Peyer's patch (tissue), 4 donors: ENCODE measurements at regions not wholly inside any gene's neighbourhood (a gene's known extent, or its start where the extent isn't known, plus 50 kb on each side); places are given as distances from the start of the nearest gene placed in this dataset.
"Not testable (repeated sequence)": the region's sequence is repeated elsewhere in the genome, so short reads cannot be mapped to it uniquely, and the experiment has no call there.

Source experiments
- DNase-seq, 3 donors: peaks; one replicate each; pipeline ENCODE4 v3.0.0-alpha.2; 2017 to 2019
- H3K27ac ChIP-seq, 4 donors: fragments of 200-600 bp; sonication (generic); one replicate each; pipeline ENCODE4 v1.5.1; 2016 to 2019
- H3K27me3 ChIP-seq, 2 donors: fragments of 200-600 bp; sonication (generic); one replicate each; pipeline ENCODE4 v1.5.1; 2019
- H3K36me3 ChIP-seq, 3 donors: fragments of 200-600 bp; sonication (generic); one replicate each; pipeline ENCODE4 v1.5.1; 2016 to 2019
- H3K4me1 ChIP-seq, 4 donors: fragments of 200-600 bp; sonication (generic); one replicate each; pipeline ENCODE4 v1.5.1; 2016 to 2019
- H3K4me3 ChIP-seq, 4 donors: fragments of 200-600 bp; sonication (generic); 1 replicate in 3 of 4; 2 replicates in 1 of 4; pipeline ENCODE4 v1.5.1; 2016 to 2019; ENCODE audit warnings: mild to moderate bottlenecking in 1 of 4
- H3K9me3 ChIP-seq, 4 donors: fragments of 200-600 bp; sonication (generic); one replicate each; pipeline ENCODE4 v1.5.1; 2016 to 2019; ENCODE audit warnings: mild to moderate bottlenecking in 1 of 4
- CTCF ChIP-seq, 6 experiments: fragments of 450-650 bp in 4 of 6; fragments of 200-600 bp in 2 of 6; sonication (generic) in 1 of 6; IDR thresholded peaks; one replicate each; pipeline ENCODE4 v1.5.1; 2017 to 2019; ENCODE audit warnings: antibody characterized with exemption in 6 of 6, mild to moderate bottlenecking in 3 of 6, moderate library complexity in 1 of 6
- POLR2A ChIP-seq, 2 donors: fragments of 450-650 bp; IDR thresholded peaks; one replicate each; pipeline ENCODE4 v1.5.1; 2017; ENCODE audit warnings: antibody characterized with exemption in 2 of 2, mild to moderate bottlenecking in 2 of 2, moderate library complexity in 2 of 2

GRCh38 chr10:38209332-38209731, 115.2 kb downstream of the ZNF37A start:
- no peaks in the 10 kb centered on the region for H3K9me3 ChIP-seq
- H3K27me3 ChIP-seq: no peaks in the 10 kb centered on the region
- DNase-seq: no peak
- no peak for TF ChIP-seq POLR2A (IDR thresholded peaks at IDR 0.05)
- TF ChIP-seq CTCF (IDR thresholded peaks at IDR 0.05): no peak
- no peak overlapping the region for H3K27ac ChIP-seq
- H3K36me3 ChIP-seq: no peaks in the 10 kb centered on the region
- H3K4me3 ChIP-seq: no peak overlapping the region
- H3K4me1 ChIP-seq: no peaks in the 10 kb centered on the region

GRCh38 chr10:38209748-38210147, 115.6 kb downstream of the ZNF37A start:
- H3K27me3 ChIP-seq, H3K4me1 ChIP-seq, H3K9me3 ChIP-seq, H3K4me3 ChIP-seq, H3K27ac ChIP-seq, DNase-seq, H3K36me3 ChIP-seq: not testable (repeated sequence)

GRCh38 chr10:38212460-38212859, 118.3 kb downstream of the ZNF37A start:
- H3K27ac ChIP-seq: no peak overlapping the region
- no peaks in the 10 kb centered on the region for H3K27me3 ChIP-seq
- no peak for DNase-seq
- no peak for TF ChIP-seq POLR2A (IDR thresholded peaks at IDR 0.05)
- no peak for TF ChIP-seq CTCF (IDR thresholded peaks at IDR 0.05)
- peaks cover 0 to 9% (median 0%) of the 10 kb centered on the region in 4 donors for H3K9me3 ChIP-seq
- no peaks in the 10 kb centered on the region for H3K36me3 ChIP-seq
- no peaks in the 10 kb centered on the region for H3K4me1 ChIP-seq
- no peak overlapping the region for H3K4me3 ChIP-seq

GRCh38 chr10:38226385-38226784, 132.2 kb downstream of the ZNF37A start:
- no peak for DNase-seq
- no peak overlapping the region for H3K4me3 ChIP-seq

GRCh38 chr10:38228394-38228793, 134.3 kb downstream of the ZNF37A start:
- H3K9me3 ChIP-seq: no peaks in the 10 kb centered on the region
- DNase-seq: no peak
- no peak overlapping the region for H3K4me3 ChIP-seq
- no peaks in the 10 kb centered on the region for H3K4me1 ChIP-seq
- H3K27ac ChIP-seq: no peak overlapping the region
- TF ChIP-seq POLR2A (IDR thresholded peaks at IDR 0.05) (no peak), CTCF (IDR thresholded peaks at IDR 0.05) (no peak)
- H3K36me3 ChIP-seq: no peaks in the 10 kb centered on the region
- no peaks in the 10 kb centered on the region for H3K27me3 ChIP-seq

More at GRCh38 chr10:38226385-38226784, 132.2 kb downstream of the ZNF37A start:
- no peak overlapping the region for H3K27ac ChIP-seq
- TF ChIP-seq CTCF (IDR thresholded peaks at IDR 0.05) (no peak), POLR2A (IDR thresholded peaks at IDR 0.05) (no peak)
- no peaks in the 10 kb centered on the region for H3K4me1 ChIP-seq
- H3K27me3 ChIP-seq: no peaks in the 10 kb centered on the region
- no peaks in the 10 kb centered on the region for H3K9me3 ChIP-seq
- no peaks in the 10 kb centered on the region for H3K36me3 ChIP-seq

- not testable (repeated sequence) for DNase-seq, H3K36me3 ChIP-seq, H3K4me3 ChIP-seq, H3K27me3 ChIP-seq, H3K9me3 ChIP-seq, H3K4me1 ChIP-seq, H3K27ac ChIP-seq
Measured at GRCh38 chr10:38238479-38238878, 144.3 kb downstream of the ZNF37A start.

- not testable (repeated sequence) for DNase-seq, H3K27me3 ChIP-seq, H3K27ac ChIP-seq, H3K36me3 ChIP-seq, H3K9me3 ChIP-seq, H3K4me1 ChIP-seq, H3K4me3 ChIP-seq
Measured at GRCh38 chr10:38242061-38242649, 148.0 kb downstream of the ZNF37A start.

GRCh38 chr10:38248113-38248512, 154.0 kb downstream of the ZNF37A start:
- not testable (repeated sequence) for H3K36me3 ChIP-seq, H3K4me3 ChIP-seq, H3K9me3 ChIP-seq, H3K27me3 ChIP-seq, H3K4me1 ChIP-seq, H3K27ac ChIP-seq, DNase-seq

- not testable (repeated sequence) for DNase-seq, H3K4me3 ChIP-seq, H3K9me3 ChIP-seq, H3K4me1 ChIP-seq, H3K27me3 ChIP-seq, H3K36me3 ChIP-seq, H3K27ac ChIP-seq
Measured at GRCh38 chr10:38252551-38252950, 158.4 kb downstream of the ZNF37A start.

GRCh38 chr10:38267555-38267954, 173.4 kb downstream of the ZNF37A start:
- H3K4me3 ChIP-seq, H3K27ac ChIP-seq, H3K27me3 ChIP-seq, DNase-seq, H3K36me3 ChIP-seq, H3K9me3 ChIP-seq, H3K4me1 ChIP-seq: not testable (repeated sequence)

- not testable (repeated sequence) for H3K9me3 ChIP-seq, H3K4me3 ChIP-seq, DNase-seq, H3K27ac ChIP-seq, H3K27me3 ChIP-seq, H3K4me1 ChIP-seq, H3K36me3 ChIP-seq
Measured at GRCh38 chr10:38271031-38271430, 176.9 kb downstream of the ZNF37A start.
